ENCODE measurements at regions not wholly inside any gene's neighbourhood (a gene's known extent, or its start where the extent isn't known, plus 50 kb on each side); places are given as distances from the start of the nearest gene placed in this dataset.

DNA sequence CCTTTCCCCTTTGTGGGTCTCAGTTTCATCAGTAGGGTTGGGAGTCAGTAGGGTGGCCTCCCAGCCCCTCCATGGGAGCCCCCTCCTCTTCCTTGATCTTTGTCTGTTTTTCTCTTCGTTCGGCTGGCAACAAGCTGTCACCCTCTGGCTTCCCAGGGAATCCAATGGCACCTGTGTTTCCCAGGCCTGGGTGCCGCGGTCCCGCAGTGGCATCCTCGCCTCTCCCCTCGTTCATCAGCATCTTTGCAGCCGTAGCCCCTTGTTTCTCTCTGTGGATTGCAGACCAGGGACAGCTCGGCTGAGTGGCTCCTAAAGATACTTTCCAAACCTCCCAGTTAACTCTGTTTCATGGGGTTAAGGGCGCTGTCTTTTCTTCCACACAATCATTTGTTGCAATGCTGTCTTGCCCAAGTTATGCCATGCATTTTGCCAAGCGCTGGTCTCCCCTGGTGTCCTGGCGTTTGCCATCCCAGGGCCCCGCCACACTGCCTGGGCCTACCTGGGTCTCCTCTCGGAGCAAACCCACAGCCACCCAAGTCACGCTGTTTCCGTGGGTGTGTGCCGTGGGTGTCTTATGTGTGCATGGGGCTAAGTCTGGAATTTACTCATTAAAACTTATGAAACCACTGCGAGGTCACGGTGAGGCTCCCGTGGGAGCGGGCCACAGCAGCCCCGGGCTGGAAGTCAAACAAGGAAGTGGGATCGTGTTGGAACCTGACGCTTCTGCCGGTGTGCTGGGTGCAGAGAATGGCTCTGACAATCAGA lies 189.4 kb upstream of the SHH start:
- intact Hi-C loops (cut with micrococcal nuclease), result no loop called here
- TF ChIP-seq, protein P1, sequence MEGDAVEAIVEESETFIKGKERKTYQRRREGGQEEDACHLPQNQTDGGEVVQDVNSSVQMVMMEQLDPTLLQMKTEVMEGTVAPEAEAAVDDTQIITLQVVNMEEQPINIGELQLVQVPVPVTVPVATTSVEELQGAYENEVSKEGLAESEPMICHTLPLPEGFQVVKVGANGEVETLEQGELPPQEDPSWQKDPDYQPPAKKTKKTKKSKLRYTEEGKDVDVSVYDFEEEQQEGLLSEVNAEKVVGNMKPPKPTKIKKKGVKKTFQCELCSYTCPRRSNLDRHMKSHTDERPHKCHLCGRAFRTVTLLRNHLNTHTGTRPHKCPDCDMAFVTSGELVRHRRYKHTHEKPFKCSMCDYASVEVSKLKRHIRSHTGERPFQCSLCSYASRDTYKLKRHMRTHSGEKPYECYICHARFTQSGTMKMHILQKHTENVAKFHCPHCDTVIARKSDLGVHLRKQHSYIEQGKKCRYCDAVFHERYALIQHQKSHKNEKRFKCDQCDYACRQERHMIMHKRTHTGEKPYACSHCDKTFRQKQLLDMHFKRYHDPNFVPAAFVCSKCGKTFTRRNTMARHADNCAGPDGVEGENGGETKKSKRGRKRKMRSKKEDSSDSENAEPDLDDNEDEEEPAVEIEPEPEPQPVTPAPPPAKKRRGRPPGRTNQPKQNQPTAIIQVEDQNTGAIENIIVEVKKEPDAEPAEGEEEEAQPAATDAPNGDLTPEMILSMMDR (IDR thresholded peaks at IDR 0.05; ENCODE audit: unreplicated experiment), result no peak
- ChIA-PET POLR2A (no interaction called here), CTCF (interaction anchor here (1.2 kb wide), 1 partner anchor 13 kb away, joined by 3 read pairs; no protein-coding TSS in a partner anchor)
- no peaks in the 10 kb centered on the region for H3K36me3 Mint-ChIP-seq (ENCODE audit: insufficient read depth, unreplicated experiment)
- DNase-seq (ENCODE audit: unreplicated experiment), result no peak
- no peak overlapping the region for H3K27ac Mint-ChIP-seq (ENCODE audit: low read depth, unreplicated experiment)
- H3K9me3 Mint-ChIP-seq (ENCODE audit: unreplicated experiment), result no peaks in the 10 kb centered on the region
- no peaks in the 10 kb centered on the region for H3K4me1 Mint-ChIP-seq (ENCODE audit: insufficient read depth, unreplicated experiment)
- no peak overlapping the region for H3K4me3 Mint-ChIP-seq (ENCODE audit: unreplicated experiment)
- BruUV-seq (replicated peaks), result no TSS peak
- H3K27me3 Mint-ChIP-seq (ENCODE audit: insufficient read depth, unreplicated experiment), result peaks cover 20% of the 10 kb centered on the region

GRCh38 chr7:156000601-156001396 lies 188.5 kb upstream of the SHH start:
- H3K4me1 Mint-ChIP-seq (ENCODE audit: insufficient read depth, unreplicated experiment), result no peaks in the 10 kb centered on the region
- H3K9me3 Mint-ChIP-seq (ENCODE audit: unreplicated experiment), result no peaks in the 10 kb centered on the region
- POLR2A ChIA-PET, result no interaction called here
- intact Hi-C loops (cut with micrococcal nuclease), result no loop called here
- H3K27me3 Mint-ChIP-seq (ENCODE audit: insufficient read depth, unreplicated experiment), result peaks cover 25% of the 10 kb centered on the region
- TF ChIP-seq, protein P1 (IDR thresholded peaks at IDR 0.05; ENCODE audit: unreplicated experiment), result no peak
- H3K4me3 Mint-ChIP-seq (ENCODE audit: unreplicated experiment), result no peak overlapping the region
- no TSS peak for BruUV-seq (replicated peaks)
- H3K36me3 Mint-ChIP-seq (ENCODE audit: insufficient read depth, unreplicated experiment), result no peaks in the 10 kb centered on the region
- no peak for DNase-seq (ENCODE audit: unreplicated experiment)
- no peak overlapping the region for H3K27ac Mint-ChIP-seq (ENCODE audit: low read depth, unreplicated experiment)
- CTCF ChIA-PET, result interaction anchor here (1.2 kb wide), 1 partner anchor 14 kb away, joined by 3 read pairs; no protein-coding TSS in a partner anchor

DNA sequence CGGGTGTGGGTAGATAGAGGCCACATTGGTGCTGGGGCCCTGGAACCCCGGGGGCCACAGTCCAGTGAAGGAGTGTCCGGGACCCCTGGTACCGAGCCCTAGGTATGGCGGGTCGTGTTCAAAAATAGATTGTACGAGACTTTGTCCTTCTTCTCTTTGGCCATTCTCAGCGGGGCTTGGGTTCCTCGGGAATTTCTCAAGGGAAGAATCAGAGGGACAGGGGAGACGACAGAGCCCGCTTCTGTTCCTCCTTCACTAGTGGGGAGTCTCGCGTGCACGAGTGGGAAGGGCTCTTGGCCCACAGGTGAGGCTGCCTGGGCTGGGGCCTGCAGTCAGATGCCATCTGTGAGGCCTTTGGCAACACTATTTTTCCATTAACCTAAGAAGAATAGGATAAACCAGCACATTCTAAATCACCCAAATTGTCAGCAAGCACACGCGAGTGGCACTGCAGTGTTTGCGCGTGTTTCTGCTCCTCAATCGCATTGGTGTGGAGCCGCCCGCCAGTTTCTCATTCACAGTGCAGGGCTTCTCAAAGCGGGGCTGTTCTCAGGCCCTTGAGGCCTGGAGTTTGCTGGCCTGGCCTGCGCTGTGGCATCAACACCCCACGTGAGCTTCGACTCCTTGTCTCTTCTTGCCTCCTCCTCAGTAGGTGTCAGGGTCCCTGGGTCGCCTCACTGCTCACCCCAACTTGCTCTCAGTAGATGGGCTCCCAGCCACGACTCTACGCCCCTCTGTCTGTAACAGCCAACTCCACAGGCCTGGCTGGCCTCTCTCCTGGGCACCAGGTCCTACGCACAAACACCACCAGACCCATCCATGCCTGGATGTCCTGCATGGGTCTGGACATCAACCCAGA lies 187.6 kb upstream of the SHH start:
- Mint-ChIP-seq H3K27me3 (ENCODE audit: insufficient read depth, unreplicated experiment) (peaks cover 30% of the 10 kb centered on the region), H3K4me1 (ENCODE audit: insufficient read depth, unreplicated experiment) (no peaks in the 10 kb centered on the region), H3K9me3 (ENCODE audit: unreplicated experiment) (no peaks in the 10 kb centered on the region), H3K4me3 (ENCODE audit: unreplicated experiment) (no peak overlapping the region), H3K36me3 (ENCODE audit: insufficient read depth, unreplicated experiment) (no peaks in the 10 kb centered on the region), H3K27ac (ENCODE audit: low read depth, unreplicated experiment) (no peak overlapping the region)
- ChIA-PET POLR2A (no interaction called here), CTCF (no interaction called here)
- no TSS peak for BruUV-seq (replicated peaks)
- intact Hi-C loops (cut with micrococcal nuclease), result no loop called here
- DNase-seq (ENCODE audit: unreplicated experiment), result no peak
- TF ChIP-seq, protein P1 (IDR thresholded peaks at IDR 0.05; ENCODE audit: unreplicated experiment), result no peak

Data from MCF 10A (cell line).